ENCODE measurements at regions not wholly inside any gene's neighbourhood (a gene's known extent, or its start where the extent isn't known, plus 50 kb on each side); places are given as distances from the start of the nearest gene placed in this dataset.

- POLR2A ChIA-PET: no interaction called here
- Histone ChIP-seq H3K27me3 (ENCODE audit: control insufficient read depth, insufficient read depth, low read length) (no peaks in the 10 kb centered on the region), H3K36me3 (ENCODE audit: control insufficient read depth, insufficient read depth, low read length) (no peaks in the 10 kb centered on the region), H3K4me3 (ENCODE audit: low read depth, low read length) (no peak overlapping the region)
- CTCF ChIA-PET: no interaction called here
- DNase-seq (ENCODE audit: low read depth): no peak
- TF ChIP-seq CTCF (IDR thresholded peaks at IDR 0.05; ENCODE audit: insufficient read depth, low read depth, low read length): no peak
Observed at GRCh38 chr14:45359746-45360145, 106.7 kb upstream of the MIS18BP1 start.

GRCh38 chr14:45332360-45332988 lies 79.5 kb upstream of the MIS18BP1 start:
- TF ChIP-seq CTCF (IDR thresholded peaks at IDR 0.05; ENCODE audit: insufficient read depth, low read depth, low read length): no peak
- no peaks in the 10 kb centered on the region for H3K36me3 ChIP-seq (ENCODE audit: control insufficient read depth, insufficient read depth, low read length)
- DNase-seq (ENCODE audit: low read depth): no peak
- H3K27me3 ChIP-seq (ENCODE audit: control insufficient read depth, insufficient read depth, low read length): no peaks in the 10 kb centered on the region
- ChIA-PET CTCF (no interaction called here), POLR2A (no interaction called here)
- H3K4me3 ChIP-seq (ENCODE audit: low read depth, low read length): no peak overlapping the region

GRCh38 chr14:45308745-45309397 lies 55.9 kb upstream of the MIS18BP1 start:
- CTCF ChIA-PET: no interaction called here
- POLR2A ChIA-PET: no interaction called here
- no peak for DNase-seq (ENCODE audit: low read depth)
- H3K27me3 ChIP-seq (ENCODE audit: control insufficient read depth, insufficient read depth, low read length): no peaks in the 10 kb centered on the region
- no peaks in the 10 kb centered on the region for H3K36me3 ChIP-seq (ENCODE audit: control insufficient read depth, insufficient read depth, low read length)
- TF ChIP-seq CTCF (IDR thresholded peaks at IDR 0.05; ENCODE audit: insufficient read depth, low read depth, low read length): no peak
- no peak overlapping the region for H3K4me3 ChIP-seq (ENCODE audit: low read depth, low read length)

All from BJ (cell line).